ENCODE measurements at regions not wholly inside any gene's neighbourhood (a gene's known extent, or its start where the extent isn't known, plus 50 kb on each side); places are given as distances from the start of the nearest gene placed in this dataset.

- no peak for DNase-seq (ENCODE audit: low read depth)
Observed at GRCh38 chr16:79932572-79932971, 332.0 kb upstream of the MAF start.

DNA sequence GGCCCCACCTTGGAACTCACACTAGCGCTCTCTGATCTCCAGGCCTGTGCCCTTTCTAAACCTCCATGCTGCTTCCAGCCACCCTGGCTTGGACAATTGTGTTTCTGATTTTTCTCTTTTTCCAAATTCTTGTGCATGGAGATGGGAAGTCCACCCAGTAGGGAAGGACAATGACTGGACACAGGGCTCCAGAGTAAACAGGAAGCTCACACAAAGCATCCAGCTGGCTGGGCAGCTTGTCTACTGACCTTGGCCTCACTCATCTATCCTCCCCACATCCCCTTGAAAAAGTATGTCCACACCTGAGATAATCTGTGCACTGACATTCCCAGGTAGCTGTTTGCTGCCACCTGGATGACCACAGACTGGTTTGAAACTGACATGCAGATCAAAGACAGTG is 331.2 kb upstream of the MAF start:
- DNase-seq (ENCODE audit: low read depth): no peak

- DNase-seq (ENCODE audit: low read depth): no peak
Observed at GRCh38 chr16:79929260-79929965, 328.9 kb upstream of the MAF start.

DNA sequence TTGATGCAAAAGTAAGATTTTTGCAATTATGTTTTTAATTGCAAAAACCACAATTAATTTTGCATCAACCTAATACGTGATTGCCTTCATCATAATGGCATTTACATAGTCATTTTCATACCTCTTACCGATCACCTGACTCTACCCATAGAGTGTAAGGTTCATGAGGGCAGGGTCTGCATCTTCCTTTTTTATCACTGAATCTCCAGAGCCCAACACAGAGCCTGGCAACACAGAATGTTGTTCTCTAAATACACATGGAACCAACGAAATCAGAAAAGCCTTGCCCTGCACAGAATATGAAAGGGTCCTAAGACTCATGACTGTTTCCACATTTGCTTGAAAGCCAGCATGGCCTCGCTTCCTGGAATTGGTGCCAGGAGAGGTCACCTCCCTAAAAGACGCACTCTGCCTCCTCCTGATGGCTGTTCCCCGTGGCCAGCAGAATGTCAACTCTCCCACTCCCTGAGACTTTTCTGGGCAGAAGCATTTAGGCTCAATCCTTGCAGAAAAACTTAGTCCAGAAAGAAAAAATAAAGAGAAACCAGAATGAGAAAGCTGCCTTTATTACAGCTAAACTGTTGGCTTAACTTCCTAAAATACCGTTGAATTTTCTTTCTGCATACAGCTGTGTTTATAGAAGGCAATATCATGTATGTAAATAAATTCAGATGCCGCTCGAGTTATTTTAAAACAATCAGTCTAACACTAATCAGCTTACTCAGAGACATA is 327.8 kb upstream of the MAF start:
- no peak for DNase-seq (ENCODE audit: low read depth)

- no peak for DNase-seq (ENCODE audit: low read depth)
Observed at GRCh38 chr16:79926451-79927205, 326.1 kb upstream of the MAF start.

GRCh38 chr16:79923431-79923830 is 322.9 kb upstream of the MAF start:
- no peak for DNase-seq (ENCODE audit: low read depth)

- DNase-seq (ENCODE audit: low read depth): no peak
Observed at GRCh38 chr16:79920685-79921084, 320.1 kb upstream of the MAF start.

GRCh38 chr16:79918916-79919315 is 318.4 kb upstream of the MAF start:
- DNase-seq (ENCODE audit: low read depth): no peak

DNA sequence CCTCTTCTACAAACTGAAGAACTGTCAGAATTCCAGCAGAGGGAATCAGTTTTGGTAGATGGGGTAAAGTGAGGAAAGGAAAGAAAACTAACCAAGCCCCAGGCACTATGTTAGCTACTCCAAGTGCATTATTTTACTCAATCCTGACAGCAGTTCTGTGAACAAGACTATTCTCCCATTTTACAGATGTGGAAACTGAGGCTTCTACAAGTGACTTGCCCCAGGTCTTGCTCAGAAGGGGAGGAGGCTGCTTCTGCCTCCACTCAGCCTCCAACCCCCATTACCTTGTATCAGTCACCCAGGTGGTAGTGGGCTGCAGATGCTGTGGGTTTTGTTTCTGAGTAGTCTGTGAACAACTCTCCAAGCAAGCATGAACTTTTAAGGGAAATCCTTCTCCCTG is 315.2 kb upstream of the MAF start:
- DNase-seq (ENCODE audit: low read depth): no peak

- DNase-seq (ENCODE audit: low read depth): no peak
Observed at GRCh38 chr16:79914961-79915720, 314.6 kb upstream of the MAF start.

GRCh38 chr16:79912592-79913310 is 312.2 kb upstream of the MAF start:
- DNase-seq (ENCODE audit: low read depth): no peak

GRCh38 chr16:79911660-79912059 is 311.1 kb upstream of the MAF start:
- DNase-seq (ENCODE audit: low read depth): no peak

- no peak for DNase-seq (ENCODE audit: low read depth)
Observed at GRCh38 chr16:79909571-79909970, 309.0 kb upstream of the MAF start.

DNA sequence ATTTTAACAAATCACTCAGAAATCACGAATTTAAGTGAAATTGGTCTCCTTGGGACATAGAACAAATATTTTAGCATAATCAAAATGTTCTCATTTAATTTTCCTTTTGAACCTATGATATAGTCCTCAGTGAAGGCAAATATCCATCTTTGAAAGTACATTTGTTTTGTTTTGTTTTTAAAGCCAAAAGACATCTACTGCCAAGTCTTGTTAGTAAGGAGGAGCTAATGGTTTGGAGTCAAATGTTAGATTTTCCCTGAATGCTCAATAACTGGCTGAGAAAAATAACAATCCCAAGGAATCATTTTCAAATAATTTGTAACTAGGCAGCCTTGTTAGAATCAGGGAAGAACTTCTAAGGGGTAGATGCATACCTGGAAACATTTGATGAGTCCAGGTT is 302.9 kb upstream of the MAF start:
- DNase-seq (ENCODE audit: low read depth): no peak

GRCh38 chr16:79902351-79902750 is 301.8 kb upstream of the MAF start:
- no peak for DNase-seq (ENCODE audit: low read depth)

GRCh38 chr16:79901522-79901921 is 301.0 kb upstream of the MAF start:
- DNase-seq (ENCODE audit: low read depth): no peak

DNA sequence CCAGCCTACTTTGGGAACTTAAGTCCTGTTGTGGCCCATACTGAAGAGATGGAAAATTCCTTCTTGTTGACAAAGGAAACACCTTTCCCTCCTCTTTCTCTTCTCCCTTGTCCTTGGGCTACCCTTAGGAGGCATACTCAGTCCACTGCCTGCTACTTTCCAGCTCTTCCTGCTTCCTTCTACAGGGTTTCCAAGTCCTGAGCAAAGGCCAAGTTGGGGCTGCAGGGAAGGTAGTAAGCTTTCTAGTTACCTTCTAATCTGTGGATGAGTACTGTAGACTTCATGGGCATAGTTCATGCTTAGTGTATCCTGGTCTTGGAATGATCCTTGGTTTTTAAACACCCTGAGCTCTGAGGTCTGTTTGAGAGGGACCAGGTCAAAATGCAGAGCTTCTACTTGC is 299.2 kb upstream of the MAF start:
- DNase-seq (ENCODE audit: low read depth): no peak

DNA sequence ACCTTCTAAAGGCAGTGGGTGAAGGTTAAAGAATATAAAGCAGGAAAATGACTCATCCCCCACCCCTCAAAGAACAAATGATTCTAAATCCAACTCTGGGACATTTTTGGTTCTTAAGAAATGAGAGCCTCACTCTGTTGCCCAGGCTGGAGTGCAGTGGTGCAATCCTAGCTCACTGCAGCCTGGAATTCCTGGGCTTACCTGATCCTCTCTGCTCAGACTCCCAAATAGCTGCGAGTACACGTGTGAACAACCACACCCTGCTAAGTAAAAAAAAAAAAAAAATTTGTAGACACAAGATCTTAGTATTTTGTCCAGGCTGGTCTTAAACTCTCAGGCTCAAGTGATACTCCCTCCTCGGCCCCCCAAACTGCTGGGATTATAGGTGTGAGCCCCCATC is 298.8 kb upstream of the MAF start:
- no peak for DNase-seq (ENCODE audit: low read depth)

- DNase-seq (ENCODE audit: low read depth): no peak
Observed at GRCh38 chr16:79898703-79899102, 298.2 kb upstream of the MAF start.

DNA sequence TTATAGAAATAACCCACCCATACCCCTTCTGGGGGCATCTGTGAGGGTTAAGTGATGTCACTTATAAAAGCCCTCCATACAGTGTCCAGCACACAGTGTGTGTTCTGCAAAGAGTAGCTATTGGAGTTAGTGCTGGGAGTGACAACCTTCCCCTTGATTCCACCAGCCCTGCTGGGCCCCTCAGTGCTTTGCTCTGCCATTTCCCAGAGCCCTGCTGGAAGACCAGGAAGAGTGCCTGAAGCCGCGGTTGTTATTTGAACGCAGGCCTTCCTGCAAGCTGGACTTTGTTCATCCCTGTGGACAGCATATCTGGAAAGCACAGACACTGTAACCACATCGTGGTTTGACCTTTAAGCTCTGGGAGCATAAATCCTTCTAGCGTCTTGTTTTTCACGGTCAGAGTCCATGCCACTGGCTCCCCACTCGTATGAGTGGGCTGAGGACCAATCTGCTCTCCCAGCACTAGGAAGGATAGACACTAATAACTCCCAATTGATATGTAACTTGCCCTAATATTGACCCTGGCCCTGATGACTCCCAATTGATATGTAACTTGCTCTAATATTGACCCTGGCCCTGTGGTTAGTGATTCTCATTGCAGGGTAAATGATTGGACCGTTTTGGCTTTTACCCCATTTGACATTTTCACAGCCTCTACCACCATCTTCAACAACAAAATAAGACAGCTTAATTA is 297.1 kb upstream of the MAF start:
- no peak for DNase-seq (ENCODE audit: low read depth)

- no peak for DNase-seq (ENCODE audit: low read depth)
Observed at GRCh38 chr16:79897104-79897452, 296.5 kb upstream of the MAF start.

All from ELR (cell line).